ENCODE measurements at regions not wholly inside any gene's neighbourhood (a gene's known extent, or its start where the extent isn't known, plus 50 kb on each side); places are given as distances from the start of the nearest gene placed in this dataset.

- TF ChIP-seq POLR2AphosphoS5 (IDR thresholded peaks at IDR 0.05) (peak in 1 of 4 donors; percentile 17), EP300 (IDR thresholded peaks at IDR 0.05) (no peak)
- DNase-seq: peak; percentile 78
- Histone ChIP-seq H3K36me3 (no peaks in the 10 kb centered on the region), H3K27ac (peak overlapping the region in 1 of 4 donors; percentile 32), H3K9me3 (no peaks in the 10 kb centered on the region), H3K27me3 (no peaks in the 10 kb centered on the region), H3K4me3 (no peak overlapping the region), H3K4me1 (no peaks in the 10 kb centered on the region)
- WGBS, 2 donors: 57 to 68% methylated on average over 3 of the region's 3 CpGs
- intact Hi-C loops (cut with DNase I): no loop called here
These were observed 223.2 kb upstream of the FAR2 start for GRCh38 chr12:28925719-28926376.

- Histone ChIP-seq H3K4me1 (peaks cover 0 to 5% (median 0%) of the 10 kb centered on the region in 4 donors), H3K9me3 (no peaks in the 10 kb centered on the region), H3K36me3 (no peaks in the 10 kb centered on the region), H3K4me3 (no peak overlapping the region), H3K27me3 (no peaks in the 10 kb centered on the region), H3K27ac (no peak overlapping the region)
- 94 to 96% methylated on average over 2 of the region's 2 CpGs for WGBS, 2 donors
- intact Hi-C loops (cut with DNase I): no loop called here
- DNase-seq: no peak
- no peak for TF ChIP-seq POLR2AphosphoS5 (IDR thresholded peaks at IDR 0.05)
- TF ChIP-seq CTCF (IDR thresholded peaks at IDR 0.05): no peak
- no peak for TF ChIP-seq EP300 (IDR thresholded peaks at IDR 0.05)
- no peak for TF ChIP-seq POLR2A (IDR thresholded peaks at IDR 0.05)
These were observed 218.4 kb upstream of the FAR2 start for GRCh38 chr12:28930704-28931103.

GRCh38 chr12:28933176-28933575, 215.9 kb upstream of the FAR2 start:
- Histone ChIP-seq H3K27ac (no peak overlapping the region), H3K27me3 (no peaks in the 10 kb centered on the region), H3K4me3 (no peak overlapping the region), H3K9me3 (no peaks in the 10 kb centered on the region), H3K4me1 (peaks cover 0 to 5% (median 3%) of the 10 kb centered on the region in 4 donors), H3K36me3 (no peaks in the 10 kb centered on the region)
- intact Hi-C loops (cut with DNase I): no loop called here
- WGBS, 2 donors: 90 to 92% methylated on average over 1 of the region's 1 CpG
- DNase-seq: no peak
- TF ChIP-seq POLR2AphosphoS5 (IDR thresholded peaks at IDR 0.05): no peak
- TF ChIP-seq CTCF (IDR thresholded peaks at IDR 0.05): no peak
- TF ChIP-seq POLR2A (IDR thresholded peaks at IDR 0.05): no peak
- TF ChIP-seq EP300 (IDR thresholded peaks at IDR 0.05): no peak

- no peak overlapping the region for H3K4me3 ChIP-seq
- TF ChIP-seq CTCF (IDR thresholded peaks at IDR 0.05) (no peak), POLR2AphosphoS5 (IDR thresholded peaks at IDR 0.05) (no peak), EP300 (IDR thresholded peaks at IDR 0.05) (no peak), POLR2A (IDR thresholded peaks at IDR 0.05) (no peak)
- intact Hi-C loops (cut with DNase I): no loop called here
- H3K36me3 ChIP-seq: no peaks in the 10 kb centered on the region
- H3K9me3 ChIP-seq: no peaks in the 10 kb centered on the region
- peaks cover 0 to 5% (median 3%) of the 10 kb centered on the region in 4 donors for H3K4me1 ChIP-seq
- 80 to 88% methylated on average over 8 of the region's 8 CpGs for WGBS, 2 donors
- H3K27ac ChIP-seq: no peak overlapping the region
- no peaks in the 10 kb centered on the region for H3K27me3 ChIP-seq
- no peak for DNase-seq
These were observed 215.1 kb upstream of the FAR2 start for GRCh38 chr12:28933864-28934527.

- DNase-seq: no peak
- intact Hi-C loops (cut with DNase I): no loop called here
- Histone ChIP-seq H3K27me3 (no peaks in the 10 kb centered on the region), H3K9me3 (no peaks in the 10 kb centered on the region), H3K4me1 (peaks cover 0 to 5% (median 3%) of the 10 kb centered on the region in 4 donors), H3K4me3 (no peak overlapping the region), H3K27ac (no peak overlapping the region), H3K36me3 (no peaks in the 10 kb centered on the region)
- TF ChIP-seq EP300 (IDR thresholded peaks at IDR 0.05) (no peak), POLR2AphosphoS5 (IDR thresholded peaks at IDR 0.05) (no peak), POLR2A (IDR thresholded peaks at IDR 0.05) (no peak)
- WGBS, 2 donors: 56 to 67% methylated on average over 1 of the region's 1 CpG
These were observed 212.9 kb upstream of the FAR2 start for GRCh38 chr12:28936221-28936620.
